ENCODE measurements at regions not wholly inside any gene's neighbourhood (a gene's known extent, or its start where the extent isn't known, plus 50 kb on each side); places are given as distances from the start of the nearest gene placed in this dataset.

DNA sequence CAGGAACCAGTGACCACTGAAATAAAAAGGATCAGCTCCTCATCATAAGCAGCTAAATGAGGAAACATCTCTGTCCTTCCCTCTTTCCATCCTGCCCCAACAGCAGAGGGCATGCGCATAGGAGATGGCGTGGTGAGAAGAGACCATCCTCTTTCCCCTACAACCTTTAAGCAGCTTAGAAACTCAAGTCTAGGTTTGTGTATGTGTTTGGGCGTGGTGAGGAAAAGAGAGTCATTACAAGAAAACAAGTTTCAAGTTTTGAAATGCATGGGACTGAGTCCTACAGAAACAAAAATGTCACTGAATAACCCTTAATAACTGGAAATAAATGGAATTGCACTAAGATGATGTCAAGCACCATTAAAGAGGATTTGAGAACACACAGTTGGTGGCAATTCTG is 96.4 kb upstream of the IL12B start:
- no peak for TF ChIP-seq CTCF (IDR thresholded peaks at IDR 0.05)
- no peak for TF ChIP-seq POLR2A (IDR thresholded peaks at IDR 0.05)
